IMR-90 (cell line): ENCODE measurements at regions not wholly inside any gene's neighbourhood (a gene's known extent, or its start where the extent isn't known, plus 50 kb on each side); places are given as distances from the start of the nearest gene placed in this dataset.

Source experiments
- ATAC-seq: fragments of 200-7000 bp; cut with Tn5 transposase; 2 replicates; pipeline ENCODE4 v1.9.1; 2020; ENCODE audit warnings: low read depth, mild to moderate bottlenecking, moderate library complexity
- BruUV-seq: library from RNA; stranded (reverse); fragments of 400-500 nt; replicated peaks from 2 replicates; lab custom pipeline; 2021; lab: Mats Ljungman, UMichigan
- CTCF ChIA-PET: fragments of 300-600 bp; formaldehyde crosslinking; extraction: SDS; loops from one replicate; lab custom pipeline; 2021; ENCODE audit warnings: antibody characterized with exemption; lab: Yijun Ruan, JAX
- POLR2A ChIA-PET: fragments of 300-600 bp; sonication (Branson Sonifier 250); formaldehyde crosslinking; loops from one replicate; lab custom pipeline; 2022; ENCODE audit warnings: antibody characterized with exemption; ENCODE audit not compliant: unreplicated experiment; lab: Charles Lee
- DNase-seq: peaks from one replicate; pipeline ENCODE4 v3.0.0; 2013
- H2AFZ ChIP-seq: replicated peaks from 2 replicates; pipeline ENCODE3; 2013; ENCODE audit warnings: low read length, mild to moderate bottlenecking; ENCODE audit not compliant: poor library complexity
- H2AK5ac ChIP-seq: 2 replicates; pipeline ENCODE4 v1.6.1; 2013; ENCODE audit warnings: low read depth, low read length, inconsistent platforms
- H2AK9ac ChIP-seq: replicated peaks from 2 replicates; pipeline ENCODE3; 2013; ENCODE audit warnings: mild to moderate bottlenecking, low read depth, low read length, moderate library complexity; ENCODE audit not compliant: poor library complexity
- H2BK120ac ChIP-seq: 2 replicates; pipeline ENCODE4 v1.6.1; 2013; ENCODE audit warnings: low read depth, low read length, inconsistent platforms
- H2BK15ac ChIP-seq: 3 replicates; pipeline ENCODE4 v1.6.1; 2013; ENCODE audit warnings: low read depth, low read length, inconsistent platforms
- H2BK20ac ChIP-seq: 2 replicates; pipeline ENCODE4 v1.6.1; 2013; ENCODE audit warnings: low read depth, mild to moderate bottlenecking, inconsistent platforms, low read length, moderate library complexity
- H2BK5ac ChIP-seq: 2 replicates; pipeline ENCODE4 v1.6.1; 2013; ENCODE audit warnings: mild to moderate bottlenecking, low read depth, low read length, inconsistent platforms; ENCODE audit not compliant: poor library complexity, severe bottlenecking
- H3K14ac ChIP-seq: replicated peaks from 2 replicates; pipeline ENCODE4 v1.6.1; 2013; ENCODE audit warnings: low read depth, low read length, inconsistent platforms
- H3K18ac ChIP-seq: 2 replicates; pipeline ENCODE4 v1.6.1; 2013; ENCODE audit warnings: low read depth, low read length, control low read depth
- H3K23ac ChIP-seq: 2 replicates; pipeline ENCODE4 v1.6.1; 2013; ENCODE audit warnings: low read depth, low read length, inconsistent platforms
- H3K27ac ChIP-seq: 2 replicates; pipeline ENCODE4 v1.5.1; 2013; ENCODE audit warnings: mild to moderate bottlenecking, control low read depth, low read length; ENCODE audit not compliant: insufficient read depth
- H3K27me3 ChIP-seq: 2 replicates; pipeline ENCODE4 v1.6.1; 2013; ENCODE audit warnings: low read length; ENCODE audit not compliant: control insufficient read depth, insufficient read depth
- H3K36me3 ChIP-seq: 2 replicates; pipeline ENCODE4 v1.6.1; 2013; ENCODE audit warnings: low read length, mixed read lengths; ENCODE audit not compliant: control insufficient read depth, insufficient read depth
- H3K4ac ChIP-seq: 2 replicates; pipeline ENCODE4 v1.6.1; 2013; ENCODE audit warnings: low read depth, low read length, inconsistent platforms
- H3K4me1 ChIP-seq: 2 replicates; pipeline ENCODE4 v1.6.1; 2013; ENCODE audit warnings: low read length, mixed read lengths; ENCODE audit not compliant: control insufficient read depth, insufficient read depth
- H3K4me2 ChIP-seq: 2 replicates; pipeline ENCODE4 v1.6.1; 2013; ENCODE audit warnings: low read depth, mild to moderate bottlenecking, control low read depth, low read length, moderate library complexity
- H3K4me3 ChIP-seq: 2 replicates; pipeline ENCODE4 v1.5.1; 2013; ENCODE audit warnings: low read depth, mild to moderate bottlenecking, control low read depth, low read length, moderate library complexity; ENCODE audit not compliant: insufficient read depth
- H3K56ac ChIP-seq: 2 replicates; pipeline ENCODE4 v1.6.1; 2013; ENCODE audit warnings: low read length, inconsistent platforms; ENCODE audit not compliant: insufficient read depth; ENCODE audit errors: extremely low read depth
- H3K79me1 ChIP-seq, 2 experiments: 2 replicates each; pipeline ENCODE4 v1.6.1; 2013; ENCODE audit warnings: low read length in 2 of 2, inconsistent platforms in 1 of 2, low read depth in 1 of 2
- H3K9ac ChIP-seq: 2 replicates; pipeline ENCODE4 v1.6.1; 2013; ENCODE audit warnings: low read depth, low read length, control low read depth
- H3K9me1 ChIP-seq: 2 replicates; pipeline ENCODE4 v1.6.1; 2013; ENCODE audit warnings: low read length, inconsistent platforms; ENCODE audit not compliant: insufficient read depth
- H3K9me3 ChIP-seq: 2 replicates; pipeline ENCODE4 v1.6.1; 2013; ENCODE audit warnings: low read length; ENCODE audit not compliant: control insufficient read depth, insufficient read depth
- H4K20me1 ChIP-seq: 2 replicates; pipeline ENCODE4 v1.6.1; 2013; ENCODE audit warnings: low read length, inconsistent platforms; ENCODE audit not compliant: insufficient read depth
- H4K5ac ChIP-seq: 2 replicates; pipeline ENCODE4 v1.6.1; 2013; ENCODE audit warnings: mild to moderate bottlenecking, low read depth, low read length, control low read depth
- H4K8ac ChIP-seq, 2 experiments: 2 replicates each; pipeline ENCODE4 v1.6.1; 2013; ENCODE audit warnings: low read depth in 2 of 2, low read length in 2 of 2, control low read depth in 1 of 2, inconsistent platforms in 1 of 2
- H4K91ac ChIP-seq: 2 replicates; pipeline ENCODE4 v1.6.1; 2013; ENCODE audit warnings: low read depth, low read length, inconsistent platforms; ENCODE audit not compliant: insufficient read depth
- BHLHE40 ChIP-seq: fragments of 150-350 bp; IDR thresholded peaks from 2 replicates; pipeline ENCODE4 v1.6.1; 2016; ENCODE audit warnings: mild to moderate bottlenecking, low read depth, low read length
- CEBPB ChIP-seq: IDR thresholded peaks from 2 replicates; pipeline ENCODE4 v1.6.1; 2012; ENCODE audit warnings: low read depth, low read length, improper control_type of control experiment
- CHD1 ChIP-seq: IDR thresholded peaks from 2 replicates; pipeline ENCODE4 v1.6.1; 2012; ENCODE audit warnings: low read depth, low read length, improper control_type of control experiment
- FOS ChIP-seq: fragments of 150-350 bp; IDR thresholded peaks from 2 replicates; pipeline ENCODE4 v1.6.1; 2016; ENCODE audit warnings: low read depth, low read length
- MAFK ChIP-seq: IDR thresholded peaks from 2 replicates; pipeline ENCODE4 v1.6.1; 2012; ENCODE audit warnings: low read depth, low read length, improper control_type of control experiment
- MAZ ChIP-seq: IDR thresholded peaks from 2 replicates; pipeline ENCODE4 v1.6.1; 2012; ENCODE audit warnings: low read depth, mild to moderate bottlenecking, low read length, improper control_type of control experiment, moderate library complexity, borderline replicate concordance
- NFE2L2 ChIP-seq: fragments of 150-350 bp; IDR thresholded peaks from 2 replicates; pipeline ENCODE4 v1.6.1; 2016; ENCODE audit warnings: low read depth, mild to moderate bottlenecking, low read length
- POLR2A ChIP-seq: IDR thresholded peaks from 2 replicates; pipeline ENCODE4 v1.6.1; 2012; ENCODE audit warnings: mild to moderate bottlenecking, low read depth, low read length
- RFX5 ChIP-seq: IDR thresholded peaks from 2 replicates; pipeline ENCODE4 v1.8.0; 2012; ENCODE audit warnings: low read depth, mild to moderate bottlenecking, low read length, moderate library complexity
- SMC3 ChIP-seq: fragments of 150-350 bp; IDR thresholded peaks from 2 replicates; pipeline ENCODE4 v1.6.1; 2016; ENCODE audit warnings: low read depth, mild to moderate bottlenecking, antibody characterized with exemption, low read length, moderate library complexity
- WGBS, 2 experiments: methylation state at CpG; one replicate each; pipeline versions ENCODE4 v1.1.5 to v1.1.7; 2013; ENCODE audit warnings: missing lambda C conversion rate in 2 of 2; ENCODE audit not compliant: insufficient read length in 1 of 2; ENCODE audit errors: extremely low coverage in 2 of 2; 5-methylcytosine and 5-hydroxymethylcytosine counted together
- dilution Hi-C: fragments of 300-500 bp; cut with HindIII; formaldehyde crosslinking; loops from one replicate; pipeline ENCODE4 v1.14.3; 2018; ENCODE audit warnings: low sequenced_read_pairs; ENCODE audit not compliant: unreplicated experiment
- in situ Hi-C: fragments of 300-500 bp; cut with MboI; formaldehyde crosslinking; loops from 3 replicates; pipeline ENCODE4 v1.14.3; 2019; ENCODE audit warnings: low sequenced_read_pairs, inconsistent platforms, mixed read lengths
- intact Hi-C: fragments of 100-400 bp; cut with micrococcal nuclease; formaldehyde crosslinking; loops from 2 replicates; pipeline ENCODE4 v1.10.0; 2022

DNA sequence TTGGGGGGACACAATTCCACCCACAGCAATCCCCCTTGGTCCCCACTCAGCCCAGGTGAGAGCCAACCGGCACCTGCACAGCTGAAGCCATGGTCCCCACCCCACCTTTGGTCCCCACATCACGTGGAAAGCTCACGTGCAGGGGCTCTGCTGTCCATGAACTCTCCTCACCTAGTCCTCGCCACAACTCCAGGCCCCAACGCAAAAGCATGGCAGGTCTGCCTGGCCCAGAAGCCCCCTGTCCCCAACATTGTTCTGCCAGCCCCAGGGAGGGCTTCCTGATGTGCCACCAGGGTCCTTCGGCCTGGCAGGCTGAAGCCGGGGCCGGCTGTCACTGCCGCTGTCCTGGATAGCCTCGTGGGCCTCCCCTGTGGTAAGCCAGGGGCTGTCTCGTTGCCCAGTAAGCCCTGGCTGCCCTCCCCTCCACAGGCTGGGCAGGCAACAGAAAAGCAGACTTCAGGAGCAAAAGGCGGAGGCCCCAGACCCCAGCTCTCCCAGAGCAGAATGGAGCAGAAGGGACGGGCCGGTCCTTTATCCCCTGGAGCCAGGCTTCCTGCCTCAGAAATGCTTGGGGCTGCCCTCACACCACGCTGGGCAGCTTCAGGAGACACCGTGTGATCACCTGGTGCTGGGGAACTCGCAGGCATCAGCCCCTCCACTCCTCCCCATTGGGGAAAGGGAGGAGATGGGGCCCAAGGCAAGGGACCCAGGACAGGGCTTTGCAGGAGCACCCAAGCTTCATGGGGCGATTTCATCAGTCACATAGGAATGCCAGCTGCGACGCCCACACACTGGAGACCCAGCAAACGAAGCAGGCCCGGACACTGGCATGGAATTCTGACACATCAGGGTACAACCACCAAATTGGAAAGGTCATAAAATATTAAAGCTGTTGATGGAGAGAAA lies 103.7 kb downstream of the ADRA2C start (continued):
- TF ChIP-seq RFX5 (no peak), CEBPB (no peak)

- H2AK5ac ChIP-seq, result no peak overlapping the region
- BruUV-seq, result no TSS peak
- in situ Hi-C loops (no loop called here), dilution Hi-C loops (no loop called here), intact Hi-C loops (loop anchor here (5.0 kb wide), 1 partner anchor 72 kb away; no protein-coding TSS in a partner anchor)
- DNase-seq (no peak), ATAC-seq (no peak)
- no CpG with 5 or more reads among the region's 9 CpGs for WGBS, 2 experiments
- no peak overlapping the region for H3K23ac ChIP-seq
- H3K27me3 ChIP-seq, result peaks cover 61% of the 10 kb centered on the region
- no peak overlapping the region for H3K18ac ChIP-seq
- H3K27ac ChIP-seq, result no peak overlapping the region
- no peak for TF ChIP-seq SMC3
- TF ChIP-seq BHLHE40, result no peak
- no peak for TF ChIP-seq FOS
- no peak for TF ChIP-seq MAZ
- TF ChIP-seq MAFK, result no peak
- TF ChIP-seq NFE2L2, result no peak
- TF ChIP-seq CHD1, result no peak
- TF ChIP-seq POLR2A, result no peak
- no peak overlapping the region for H2BK15ac ChIP-seq
- no peak overlapping the region for H2AFZ ChIP-seq
- no peak overlapping the region for H3K4me3 ChIP-seq
- no peak overlapping the region for H4K8ac ChIP-seq
- H3K56ac ChIP-seq, result no peak overlapping the region
- no peak overlapping the region for H2BK5ac ChIP-seq
- no peaks in the 10 kb centered on the region for H3K79me1 ChIP-seq
- H3K9me1 ChIP-seq, result no peaks in the 10 kb centered on the region; the same call in 1 of the 2 replicates
- H3K4me2 ChIP-seq, result no peak overlapping the region
- H2BK20ac ChIP-seq, result no peak overlapping the region
- H2BK120ac ChIP-seq, result no peak overlapping the region
- H3K4ac ChIP-seq, result no peak overlapping the region
- no peak overlapping the region for H3K14ac ChIP-seq
- no peaks in the 10 kb centered on the region for H3K36me3 ChIP-seq
- H3K4me1 ChIP-seq, result no peaks in the 10 kb centered on the region
- no peak overlapping the region for H4K91ac ChIP-seq
- H3K9ac ChIP-seq, result no peak overlapping the region
- ChIA-PET POLR2A (no interaction called here), CTCF (interaction anchor here (1.4 kb wide), 1 partner anchor 72 kb away, joined by 4 read pairs; no protein-coding TSS in a partner anchor)
- no peak overlapping the region for H2AK9ac ChIP-seq
- peaks cover 3% of the 10 kb centered on the region; the same call in 1 of the 2 replicates for H3K9me3 ChIP-seq
- no peaks in the 10 kb centered on the region for H4K20me1 ChIP-seq
- no peak overlapping the region for H4K5ac ChIP-seq
These were observed 104.4 kb downstream of the ADRA2C start for GRCh38 chr4:3870567-3870962.
